ENCODE measurements at regions not wholly inside any gene's neighbourhood (a gene's known extent, or its start where the extent isn't known, plus 50 kb on each side); places are given as distances from the start of the nearest gene placed in this dataset.

- TF ChIP-seq CTCF (IDR thresholded peaks at IDR 0.05; ENCODE audit: low read length): no peak
- no peak for TF ChIP-seq EZH2 (IDR thresholded peaks at IDR 0.05; ENCODE audit: borderline replicate concordance, low read length)
Measured at GRCh38 chr10:78320506-78320905, 286.8 kb downstream of the RPS24 start.
